Sciatic nerve (tissue), 2 donors: ENCODE measurements at regions not wholly inside any gene's neighbourhood (a gene's known extent, or its start where the extent isn't known, plus 50 kb on each side); places are given as distances from the start of the nearest gene placed in this dataset.

Experiments
- ATAC-seq: fragments of 200-7000 bp; cut with Tn5 transposase; one replicate; pipeline ENCODE4 v1.9.1; 2020; ENCODE audit warnings: mild to moderate bottlenecking, moderate library complexity
- DNase-seq: peaks from one replicate; pipeline ENCODE4 v3.0.0-alpha.2; 2020; ENCODE audit warnings: low spot score
- intact Hi-C: fragments of 100-400 bp; cut with DNase I; formaldehyde crosslinking; loops from one replicate; pipeline ENCODE4 v1.14.2; 2022
- donor health status: DM: no; HTN: no; CAD: no.
- donor health status: DM: no; HTN: no; CAD: no.

DNA sequence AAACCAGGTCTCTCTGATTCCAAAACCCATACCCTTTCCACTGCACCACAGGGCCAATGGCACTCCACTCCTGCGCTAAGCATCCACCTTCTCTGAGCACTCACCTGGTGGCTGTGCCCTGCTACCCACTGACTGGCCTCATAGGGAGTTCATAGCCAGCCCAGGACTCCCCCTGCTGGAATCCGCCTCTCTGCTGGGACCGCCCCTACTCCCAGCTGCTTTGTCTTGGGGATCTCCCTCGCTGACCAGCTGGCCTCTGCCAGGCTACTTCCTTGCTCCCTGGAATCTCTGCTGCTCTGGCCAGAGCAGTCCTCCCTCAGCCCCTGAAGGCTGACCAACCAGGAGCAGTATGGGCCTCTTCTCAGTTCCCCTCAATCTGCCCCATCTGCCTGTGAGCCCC lies 129.7 kb downstream of the FAXC start:
- ATAC-seq (no peak), DNase-seq (no peak)
- intact Hi-C loops: no loop called here

DNA sequence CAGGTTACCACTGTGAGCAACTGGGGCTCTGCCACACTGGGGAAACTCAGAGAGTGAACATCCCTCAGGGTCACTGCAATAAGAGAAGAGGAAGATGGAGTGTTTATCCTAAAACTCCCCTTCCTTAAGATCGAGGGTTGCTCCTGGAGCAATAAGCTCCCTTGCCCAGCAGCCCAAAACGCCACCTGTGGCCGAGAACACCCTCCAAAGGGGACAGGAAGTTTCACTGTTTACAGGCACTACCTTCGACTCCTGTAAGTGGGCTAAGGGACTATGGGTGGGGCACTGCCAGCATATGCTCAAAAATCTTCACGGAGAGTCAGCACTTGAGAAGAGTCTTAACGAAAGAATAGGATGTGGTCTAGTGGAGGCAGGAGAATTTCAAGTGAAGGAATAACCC lies 132.5 kb downstream of the FAXC start:
- DNase-seq: no peak
- ATAC-seq: no peak
- intact Hi-C loops: no loop called here

DNA sequence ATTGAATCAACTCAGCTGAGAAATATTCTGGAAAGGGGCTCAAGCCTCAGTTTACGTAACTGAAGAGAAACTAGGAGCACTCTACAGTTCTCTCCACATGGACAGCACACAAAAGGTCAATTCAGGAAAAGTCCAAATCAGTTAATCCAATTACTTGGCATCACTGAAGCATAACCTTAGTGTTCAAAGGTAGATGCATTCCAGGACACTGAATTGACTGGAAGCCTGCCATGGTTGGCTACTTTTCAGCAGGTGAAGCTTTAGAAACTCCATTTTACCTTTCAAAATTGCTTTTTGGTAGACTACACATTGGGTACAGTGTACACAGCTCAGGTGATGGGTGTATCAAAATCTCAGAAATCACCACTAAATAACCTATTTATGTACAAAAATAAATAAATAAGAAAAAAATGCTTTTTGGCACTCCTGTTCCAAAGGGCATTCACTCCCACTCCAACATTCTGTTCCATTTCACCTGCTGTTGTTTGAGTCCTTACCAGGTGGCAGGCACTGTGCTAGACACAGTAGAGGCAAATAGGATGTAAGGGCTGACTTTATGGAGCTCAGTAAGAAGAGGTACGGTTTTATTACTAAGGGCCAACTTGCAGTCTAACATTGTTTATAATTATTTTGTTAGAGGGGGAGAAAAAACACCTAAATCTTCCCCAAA lies 153.4 kb downstream of the FAXC start:
- intact Hi-C loops: no loop called here
- ATAC-seq (no peak), DNase-seq (no peak)

DNA sequence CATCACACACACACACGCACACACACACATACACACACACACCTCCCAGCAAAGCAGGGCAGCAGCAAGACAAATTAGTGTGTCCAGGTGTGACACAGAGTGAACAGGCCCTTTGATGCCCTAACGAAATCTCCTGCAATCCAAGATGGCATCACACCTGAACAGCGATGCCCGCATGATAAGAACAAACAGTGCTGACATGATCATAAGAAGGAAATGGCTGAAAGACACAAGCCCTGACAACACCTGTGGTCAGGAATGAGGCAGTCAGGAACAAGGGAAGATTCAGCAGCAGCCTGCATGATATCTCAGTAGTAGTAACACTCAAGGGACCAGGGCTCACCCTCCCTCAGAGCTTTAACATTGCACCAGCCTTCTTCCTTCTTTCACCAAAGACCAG lies 156.9 kb downstream of the FAXC start:
- intact Hi-C loops: no loop called here
- no peak for DNase-seq
- no peak for ATAC-seq

DNA sequence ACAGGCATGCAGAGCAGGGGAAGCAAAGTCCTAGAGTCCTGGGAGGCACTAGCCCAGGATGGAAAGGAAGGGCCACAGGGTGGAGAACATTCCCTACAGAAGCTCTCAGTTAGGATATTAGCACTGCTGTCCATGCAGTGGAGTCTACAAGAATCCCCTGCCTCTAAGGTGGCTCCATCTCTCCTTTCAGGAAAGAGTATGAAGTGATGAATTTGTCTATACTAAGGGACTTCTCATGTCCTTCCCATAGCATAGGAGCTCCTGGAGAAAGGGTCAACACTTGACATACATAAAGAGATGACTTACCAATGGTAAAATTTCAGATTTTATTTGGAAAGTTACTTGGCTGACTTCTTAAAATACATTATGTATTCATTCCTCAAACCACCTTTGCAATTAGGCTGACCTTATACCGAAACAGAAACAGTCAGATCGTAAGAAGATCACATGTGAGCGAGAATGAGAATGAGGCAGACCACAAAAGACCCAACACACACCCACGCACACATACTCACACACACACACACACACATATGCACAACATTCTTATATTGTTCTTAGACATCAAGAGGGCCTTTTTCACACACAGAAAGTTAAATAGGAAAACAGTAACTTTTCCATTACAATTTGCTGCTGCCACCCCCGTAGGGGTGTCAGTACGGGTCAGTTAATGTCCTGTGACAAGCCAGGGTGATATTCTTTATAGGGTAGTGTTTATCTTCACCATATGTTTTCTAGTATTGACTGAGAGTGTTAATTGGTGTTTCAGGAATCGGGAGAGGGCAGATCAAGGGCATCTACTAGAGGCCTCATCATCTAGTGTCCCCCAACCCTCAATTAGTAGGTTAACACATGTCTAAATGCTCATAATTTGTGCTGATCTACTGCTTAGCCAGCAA lies 159.4 kb downstream of the FAXC start:
- ATAC-seq: no peak
- intact Hi-C loops: no loop called here

DNA sequence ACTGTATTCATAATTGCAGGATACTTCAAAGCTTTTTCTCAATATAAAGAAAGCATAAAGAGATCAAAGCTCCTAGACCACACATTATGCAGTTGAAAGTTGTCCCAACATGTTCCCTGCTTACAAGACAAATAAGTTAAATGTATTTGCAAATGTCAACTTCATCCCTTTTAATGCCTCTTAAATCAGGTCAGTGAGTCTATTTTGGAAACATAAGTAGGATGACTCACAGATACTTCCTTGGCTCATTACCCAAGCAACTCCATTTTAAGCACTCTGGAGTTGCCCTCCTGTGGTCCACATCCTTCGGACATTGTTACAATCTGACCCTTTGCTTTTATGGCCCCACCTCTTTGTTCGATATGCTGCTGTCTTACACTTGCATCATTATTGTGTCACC lies 162.0 kb downstream of the FAXC start:
- ATAC-seq (no peak), DNase-seq (no peak)
- intact Hi-C loops: no loop called here

More for the DNA sequence above, 159.4 kb downstream of the FAXC start:
- DNase-seq: no peak

DNA sequence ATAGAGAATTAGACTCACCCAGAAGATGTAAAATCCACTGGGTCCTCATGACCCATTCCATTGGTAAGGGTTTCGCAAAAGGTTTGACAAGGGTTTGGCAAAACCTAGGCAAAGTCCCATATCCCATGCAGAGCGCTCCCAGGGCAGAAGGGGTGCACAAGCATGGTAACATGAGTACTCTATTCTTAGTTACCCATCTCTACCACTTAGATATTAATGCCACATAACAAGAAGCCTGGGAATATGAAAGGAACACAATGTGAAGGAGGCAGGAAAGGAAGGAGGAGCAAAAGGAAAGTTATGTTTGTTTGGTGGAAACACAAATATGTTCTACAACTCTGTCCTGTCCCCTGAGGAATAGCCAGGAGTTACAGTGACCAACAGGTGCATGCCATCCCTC lies 163.1 kb downstream of the FAXC start:
- DNase-seq: no peak
- intact Hi-C loops: no loop called here
- ATAC-seq: no peak

DNA sequence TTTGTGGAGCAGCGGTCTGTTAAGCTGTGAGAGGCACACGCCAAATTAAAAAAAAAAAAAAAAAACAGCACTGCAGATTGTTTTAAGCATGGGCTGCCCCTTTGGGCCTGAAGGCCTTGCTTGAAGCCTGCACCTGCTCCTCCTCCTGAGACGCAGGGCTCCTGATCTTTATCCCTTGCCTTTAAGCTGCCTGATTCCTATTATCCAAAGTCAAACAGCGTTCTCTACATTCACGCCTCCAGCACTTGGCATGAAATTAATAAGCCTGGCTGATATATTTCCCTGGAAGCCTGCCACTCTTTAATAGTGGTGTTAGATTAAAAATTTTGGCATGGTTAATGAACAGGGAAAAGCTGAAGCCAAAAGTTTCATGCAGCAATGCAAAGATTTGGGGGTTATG lies 163.9 kb downstream of the FAXC start:
- intact Hi-C loops: no loop called here
- no peak for DNase-seq
- no peak for ATAC-seq

DNA sequence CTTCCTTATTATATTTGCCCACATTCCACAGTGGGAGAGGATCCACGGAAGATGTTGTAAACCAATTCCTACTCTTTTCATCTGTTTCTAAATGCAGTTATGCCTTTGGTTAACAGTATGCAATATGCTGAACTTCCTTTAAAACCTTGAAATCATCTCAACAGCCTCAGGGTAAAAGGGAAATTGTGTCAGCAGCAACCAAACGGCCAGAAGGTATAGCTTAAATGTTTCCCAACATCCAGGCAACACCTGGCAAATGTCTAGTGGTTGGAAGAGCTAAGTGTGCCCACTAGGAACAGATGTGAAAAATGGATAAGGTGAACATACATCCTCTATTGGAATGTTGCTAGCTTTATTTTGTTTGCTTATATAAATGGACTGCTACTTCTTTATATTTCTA lies 164.8 kb downstream of the FAXC start:
- DNase-seq (no peak), ATAC-seq (no peak)
- intact Hi-C loops: no loop called here

DNA sequence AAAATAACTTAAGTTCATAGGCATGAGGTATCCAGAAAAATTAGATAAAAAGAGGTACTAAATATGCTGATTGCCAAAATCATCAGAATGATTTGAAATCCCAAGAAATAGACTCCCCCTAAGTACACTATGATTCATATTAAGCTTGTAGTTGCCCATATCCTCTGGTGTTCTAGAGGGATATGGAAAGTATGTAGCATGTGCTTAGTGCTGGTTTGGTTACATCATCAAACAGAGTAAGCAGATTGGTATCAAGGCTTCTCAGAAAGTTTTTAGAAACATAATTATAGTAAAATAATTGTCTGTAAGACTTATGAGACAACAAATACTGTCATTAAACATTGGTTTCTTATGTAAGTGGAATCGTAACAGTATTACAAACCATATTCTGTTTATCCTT lies 166.4 kb downstream of the FAXC start:
- DNase-seq (no peak), ATAC-seq (no peak)
- intact Hi-C loops: no loop called here

DNA sequence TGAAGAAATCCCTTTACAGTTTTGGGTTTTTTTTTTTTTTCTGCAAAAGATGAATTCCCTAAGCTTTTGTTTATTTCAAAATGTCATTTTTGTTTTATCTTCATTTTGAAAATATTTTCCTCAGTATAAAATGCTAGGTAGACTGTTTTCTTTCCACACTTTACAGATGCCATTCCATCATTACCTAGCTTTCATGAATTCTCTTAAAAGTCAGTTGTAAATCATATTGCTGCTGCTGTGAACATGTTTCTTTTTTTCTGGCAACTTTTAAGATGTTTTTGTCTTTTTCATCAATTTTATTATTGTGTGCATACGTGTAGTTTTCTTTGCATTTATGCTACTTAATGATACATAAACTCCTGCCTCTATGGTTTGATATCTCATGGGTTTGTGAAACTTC lies 168.3 kb downstream of the FAXC start:
- intact Hi-C loops: no loop called here
- no peak for DNase-seq
- ATAC-seq: no peak

DNA sequence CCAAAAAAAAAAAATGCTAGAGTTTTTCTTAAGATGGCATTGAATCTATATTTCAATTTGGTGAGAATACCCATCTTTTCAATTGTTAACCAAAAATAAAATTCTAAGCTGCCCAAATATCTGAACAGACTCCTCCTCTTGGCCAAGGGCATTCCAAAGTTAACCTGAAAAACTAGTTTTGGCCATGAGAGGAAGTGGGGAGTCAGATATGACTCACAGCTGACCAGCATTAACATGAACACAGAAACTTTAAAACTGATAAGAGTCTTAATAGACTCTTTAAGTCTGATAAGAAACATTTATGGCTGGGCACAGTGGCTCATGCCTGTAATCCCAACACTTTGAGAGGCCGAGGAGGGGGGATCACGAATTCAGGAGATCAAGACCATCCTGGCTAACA lies 171.3 kb downstream of the FAXC start:
- ATAC-seq (no peak), DNase-seq (no peak)
- intact Hi-C loops: no loop called here

DNA sequence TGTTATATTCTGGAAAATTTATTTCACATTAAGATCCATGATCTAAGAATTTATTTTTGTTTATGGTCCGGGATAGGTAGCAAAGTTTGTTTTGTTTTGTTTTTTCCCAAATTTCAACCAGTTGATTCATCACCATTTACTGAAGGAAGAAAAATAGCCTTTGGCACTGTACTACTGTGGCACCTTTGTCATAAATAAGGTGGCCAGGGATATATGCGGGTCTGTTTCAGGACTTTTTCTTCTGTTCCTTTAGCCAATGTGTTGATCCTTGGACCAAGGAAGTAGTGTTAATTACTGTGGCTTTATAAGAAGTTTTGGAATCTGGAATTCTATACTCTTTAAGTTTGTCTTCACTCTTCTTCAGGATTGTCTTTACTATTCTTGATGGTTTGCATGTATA lies 171.7 kb downstream of the FAXC start:
- intact Hi-C loops: no loop called here
- ATAC-seq (no peak), DNase-seq (no peak)

DNA sequence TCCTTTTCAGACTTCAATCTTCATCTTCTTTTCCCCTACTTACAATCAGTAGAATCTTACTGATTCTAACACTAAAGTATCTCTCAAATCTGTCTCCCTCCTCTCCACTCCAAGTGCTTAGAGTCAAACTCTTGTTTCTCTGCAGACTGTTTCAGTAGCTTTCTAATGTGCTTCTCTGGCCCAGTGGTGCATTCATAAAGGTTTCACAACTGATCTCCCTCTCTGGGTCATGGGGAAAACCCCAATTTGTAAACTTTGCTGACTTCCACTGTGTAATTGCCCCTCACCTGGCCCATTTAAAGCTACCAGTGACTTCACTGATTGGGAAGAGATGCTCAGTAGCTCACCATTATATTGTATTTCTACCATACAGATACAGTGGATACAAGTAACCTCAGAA lies 183.6 kb downstream of the FAXC start:
- intact Hi-C loops: no loop called here
- no peak for DNase-seq
- ATAC-seq: no peak

DNA sequence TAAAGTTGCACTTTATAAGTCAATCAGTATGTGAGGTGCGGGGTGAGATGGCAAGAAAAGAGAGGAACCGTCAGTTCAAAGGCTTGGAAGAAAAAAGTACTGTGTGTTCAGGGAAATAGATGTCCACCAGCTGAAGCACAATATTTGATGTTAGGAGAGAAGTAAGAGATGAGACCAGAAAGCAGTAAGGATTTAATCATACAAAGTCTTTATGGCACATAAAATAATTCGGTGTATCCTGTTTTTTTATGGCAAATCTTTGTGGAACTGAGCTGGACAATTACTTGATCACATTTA lies 197.2 kb downstream of the FAXC start:
- intact Hi-C loops: no loop called here
- DNase-seq: no peak
- ATAC-seq: no peak

DNA sequence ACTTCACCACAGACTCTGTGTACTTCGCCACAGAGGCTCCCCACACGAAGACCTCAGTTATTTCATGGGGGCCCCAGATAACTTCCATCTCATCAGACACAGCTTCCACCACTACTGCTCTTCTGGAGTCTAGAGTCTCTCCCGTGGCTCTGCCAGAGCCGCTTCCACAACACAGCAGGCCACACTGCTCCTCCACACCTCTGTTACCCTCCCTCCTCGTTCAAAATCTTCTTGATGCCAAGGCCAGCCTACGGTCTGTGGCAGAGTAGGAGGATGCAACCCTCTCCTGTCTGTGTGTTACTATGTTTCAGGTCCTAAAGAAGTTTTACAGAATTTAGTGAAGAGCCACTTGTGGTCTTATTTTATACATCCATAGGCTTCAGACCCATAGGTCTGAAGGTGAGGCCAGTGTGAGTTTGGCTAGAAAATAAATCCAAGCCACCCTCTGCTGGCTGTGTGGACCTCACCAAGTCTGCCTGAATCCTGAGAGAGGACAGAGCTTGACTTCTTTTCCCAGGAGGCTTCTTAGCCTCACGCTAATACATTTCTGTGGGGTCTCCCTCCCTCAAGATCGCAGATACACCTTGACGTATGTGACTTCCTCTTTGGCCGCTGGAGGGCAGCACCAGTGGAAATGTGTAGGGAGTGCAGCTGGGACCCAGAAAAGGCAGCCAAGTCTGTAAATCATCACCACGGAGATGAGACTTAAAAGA lies 197.7 kb downstream of the FAXC start:
- intact Hi-C loops: no loop called here
- ATAC-seq (no peak), DNase-seq (no peak)

DNA sequence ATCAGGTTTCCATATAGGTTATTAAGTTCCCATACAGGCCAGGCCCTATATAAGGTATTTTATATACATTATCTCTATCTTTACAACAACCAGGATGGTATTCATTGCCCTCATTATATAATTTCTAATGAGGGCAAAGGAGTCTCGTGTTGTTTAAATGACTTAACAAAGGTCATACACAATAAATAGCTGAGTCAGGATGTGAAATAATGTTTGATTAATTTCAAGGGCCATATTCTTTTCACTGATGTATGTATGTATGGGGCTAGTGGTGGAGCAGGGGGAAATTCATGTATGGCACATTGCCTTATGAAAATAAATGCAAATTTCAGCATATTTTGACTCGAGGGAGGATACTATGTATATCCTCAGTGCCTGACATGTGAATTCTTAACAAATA lies 200.7 kb downstream of the FAXC start:
- DNase-seq (no peak), ATAC-seq (no peak)
- intact Hi-C loops: no loop called here

DNA sequence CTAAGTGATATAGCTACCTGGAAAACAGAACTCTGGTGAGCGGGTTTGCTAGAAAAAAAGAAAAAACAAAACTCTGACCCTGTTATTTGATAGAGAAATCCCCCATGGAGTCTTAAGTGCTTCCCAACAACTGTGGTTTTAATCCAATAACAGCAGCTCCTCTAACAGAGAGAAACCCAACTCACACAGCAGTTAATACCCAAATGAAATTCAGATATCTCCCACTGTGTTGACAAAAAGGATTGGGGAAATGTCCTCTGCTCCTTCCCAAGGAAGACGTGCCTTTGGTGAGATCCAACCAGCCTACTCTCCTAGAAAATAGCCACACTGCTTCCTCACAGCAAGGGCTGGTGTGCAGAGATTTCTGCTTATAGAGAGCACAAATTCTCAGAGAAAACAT lies 200.4 kb upstream of the FBXL4 start:
- intact Hi-C loops: no loop called here
- ATAC-seq: no peak
- no peak for DNase-seq

DNA sequence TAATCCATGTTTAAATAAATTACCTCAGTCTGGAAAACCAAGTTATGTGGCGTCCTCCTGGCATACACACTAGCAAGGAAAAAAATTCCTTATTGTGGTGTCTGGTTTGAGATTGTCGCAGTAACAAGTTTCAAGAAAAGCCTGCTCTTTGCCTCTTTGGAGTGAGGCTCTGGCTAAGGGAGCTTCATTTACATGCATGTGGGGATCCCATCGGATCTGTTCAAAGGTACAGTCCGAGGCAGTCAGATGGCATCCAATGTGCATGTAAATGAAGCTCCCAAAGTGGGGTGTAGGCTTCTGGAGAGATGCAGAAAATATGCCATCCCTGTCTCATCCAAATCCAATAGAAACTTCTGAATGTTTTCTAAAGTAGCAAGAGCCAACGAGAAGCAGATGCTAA lies 199.5 kb upstream of the FBXL4 start:
- ATAC-seq (no peak), DNase-seq (no peak)
- intact Hi-C loops: no loop called here

DNA sequence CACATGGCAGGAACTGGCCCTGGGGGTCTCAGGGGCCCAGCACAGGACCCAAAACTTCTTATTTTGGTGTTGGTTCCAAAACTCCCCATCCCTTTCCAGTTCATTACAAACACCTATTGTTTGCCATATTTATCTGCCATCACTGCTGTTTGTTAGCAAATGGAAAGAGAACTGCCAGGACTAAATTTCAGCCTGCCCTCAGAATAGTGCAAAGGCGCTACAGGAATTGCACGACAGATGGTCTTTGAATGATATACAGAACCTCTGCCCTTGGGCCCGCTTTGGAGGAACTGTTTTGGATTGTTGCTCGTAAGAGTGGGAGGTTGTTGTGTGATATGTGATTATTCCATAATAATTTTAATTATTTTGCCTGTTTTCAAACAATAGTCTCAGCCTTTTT lies 199.0 kb upstream of the FBXL4 start:
- no peak for DNase-seq
- ATAC-seq: no peak

More for the DNA sequence above, 199.0 kb upstream of the FBXL4 start:
- intact Hi-C loops: no loop called here
